WTC11 (cell line): ENCODE measurements at regions not wholly inside any gene's neighbourhood (a gene's known extent, or its start where the extent isn't known, plus 50 kb on each side); places are given as distances from the start of the nearest gene placed in this dataset.

ENCODE experiments used
- CTCF ChIP-seq: fragments of 200-600 bp; IDR thresholded peaks from 2 replicates; pipeline ENCODE4 v1.8.0; 2022; ENCODE audit warnings: antibody characterized with exemption
- E2F1 ChIP-seq: sonication (generic); formaldehyde crosslinking; IDR thresholded peaks from 2 replicates; pipeline ENCODE4 v1.8.0; 2022; ENCODE audit warnings: mild to moderate bottlenecking, missing genetic modification reagents
- ELF4 ChIP-seq: sonication (generic); formaldehyde crosslinking; IDR thresholded peaks from 2 replicates; pipeline ENCODE4 v1.8.1; 2022; ENCODE audit warnings: low read depth, mild to moderate bottlenecking, moderate library complexity, missing genetic modification reagents
- ESRRA ChIP-seq: sonication (generic); formaldehyde crosslinking; IDR thresholded peaks from 2 replicates; pipeline ENCODE4 v1.8.1; 2022; ENCODE audit warnings: mild to moderate bottlenecking, missing genetic modification reagents, borderline replicate concordance
- FOXJ3 ChIP-seq: sonication (generic); formaldehyde crosslinking; IDR thresholded peaks from 2 replicates; pipeline ENCODE4 v1.9.0; 2021; ENCODE audit warnings: missing genetic modification reagents, mild to moderate bottlenecking, borderline replicate concordance
- NR3C1 ChIP-seq: sonication (generic); formaldehyde crosslinking; conservative IDR thresholded peaks from 2 replicates; pipeline ENCODE4 v1.8.1; 2023; ENCODE audit warnings: low read depth, mild to moderate bottlenecking, missing genetic modification reagents
- SP1 ChIP-seq: sonication (generic); formaldehyde crosslinking; conservative IDR thresholded peaks from 2 replicates; pipeline ENCODE4 v1.8.1; 2022; ENCODE audit warnings: missing genetic modification reagents
- ZNF219 ChIP-seq: sonication (generic); formaldehyde crosslinking; IDR thresholded peaks from 2 replicates; pipeline ENCODE4 v1.8.0; 2023; ENCODE audit warnings: missing genetic modification reagents, mild to moderate bottlenecking, borderline replicate concordance
- ZNF671 ChIP-seq: fragments of 250-450 bp; sonication (Bioruptor Pico); IDR thresholded peaks from 2 replicates; pipeline ENCODE4 v1.8.0; 2021; ENCODE audit warnings: mild to moderate bottlenecking

- TF ChIP-seq CTCF, result no peak
- no peak for TF ChIP-seq ELF4 (CRISPR knock-in tag)
- no peak for TF ChIP-seq ZNF671
- no peak for TF ChIP-seq ZNF219 (CRISPR knock-in tag)
- TF ChIP-seq SP1 (CRISPR knock-in tag), result no peak
- TF ChIP-seq NR3C1 (CRISPR knock-in tag), result no peak
- no peak for TF ChIP-seq E2F1 (CRISPR knock-in tag)
- TF ChIP-seq ESRRA, result no peak
- no peak for TF ChIP-seq FOXJ3
These were observed 96.3 kb upstream of the P2RY1 start for GRCh38 chr3:152738656-152739055.
